Fibroblast of the aortic adventitia (primary cell): ENCODE measurements at regions not wholly inside any gene's neighbourhood (a gene's known extent, or its start where the extent isn't known, plus 50 kb on each side); places are given as distances from the start of the nearest gene placed in this dataset. TPM values are rescaled to one million over a fixed set of nuclear protein-coding genes. Genes with fewer than 3 reads are reported as not detected.

Source experiments
- DNase-seq: peaks from one replicate; pipeline ENCODE4 v3.0.0-alpha.2; 2010; ENCODE audit warnings: low read depth
- H3K4me3 ChIP-seq: 2 replicates; pipeline ENCODE4 v1.5.1; 2011; ENCODE audit warnings: low read depth, mild to moderate bottlenecking, control low read depth, low read length, moderate library complexity
- small RNA-seq: library from RNA; depleted of rRNA; stranded (forward); fragments of <200 nt; gene quantifications from one replicate; pipeline ENCODE3, GENCODE V24; 2012
- TF ChIP-seq, protein P1 (sequence below): IDR thresholded peaks from 2 replicates; pipeline ENCODE4 v1.5.1; 2011; ENCODE audit warnings: mild to moderate bottlenecking, low read length, control low read depth, inconsistent platforms; ENCODE audit not compliant: insufficient read depth

DNA sequence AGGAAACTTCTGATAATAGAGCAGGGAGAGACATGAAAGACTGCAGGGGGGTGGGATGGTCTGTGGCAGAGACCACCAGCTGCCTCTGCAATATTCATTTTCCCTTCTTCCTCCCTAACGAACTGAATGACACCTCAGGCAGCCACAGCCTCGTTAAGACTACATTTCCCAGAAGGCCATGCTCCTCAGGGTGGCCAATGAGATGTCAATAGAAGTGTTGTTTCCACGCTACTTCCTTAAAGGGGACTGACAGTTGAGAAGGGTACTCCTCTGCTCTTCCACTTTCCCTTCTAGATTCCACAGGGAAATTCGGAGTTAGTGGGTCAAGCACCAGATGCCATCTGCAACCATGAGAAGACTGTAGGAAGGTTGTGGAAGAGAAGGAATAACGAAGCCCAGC, 52.0 kb upstream of the DAPK1 start:
- no peak overlapping the region for H3K4me3 ChIP-seq
- DNase-seq, result peak; percentile 13

DNA sequence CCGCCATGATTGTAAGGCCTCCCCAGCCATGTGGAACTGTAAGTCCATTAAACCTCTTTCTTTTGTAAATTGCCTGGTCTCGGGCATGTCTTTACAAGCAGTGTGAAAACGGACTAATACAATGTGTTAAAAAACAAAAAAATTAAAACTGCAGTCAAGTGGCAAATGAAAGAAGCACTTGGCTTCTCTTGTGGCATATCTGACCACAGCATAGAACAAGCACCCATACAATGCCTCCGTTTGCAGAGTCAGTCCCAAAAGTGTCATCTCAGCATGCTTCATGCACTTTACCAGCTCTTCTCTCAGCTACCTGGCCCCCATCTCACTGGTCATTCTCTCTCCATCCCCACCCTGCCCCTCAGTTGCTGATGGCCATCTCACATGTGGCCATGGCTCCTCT, 51.1 kb upstream of the DAPK1 start:
- no peak for DNase-seq
- no peak overlapping the region for H3K4me3 ChIP-seq
- TF ChIP-seq, protein P1, sequence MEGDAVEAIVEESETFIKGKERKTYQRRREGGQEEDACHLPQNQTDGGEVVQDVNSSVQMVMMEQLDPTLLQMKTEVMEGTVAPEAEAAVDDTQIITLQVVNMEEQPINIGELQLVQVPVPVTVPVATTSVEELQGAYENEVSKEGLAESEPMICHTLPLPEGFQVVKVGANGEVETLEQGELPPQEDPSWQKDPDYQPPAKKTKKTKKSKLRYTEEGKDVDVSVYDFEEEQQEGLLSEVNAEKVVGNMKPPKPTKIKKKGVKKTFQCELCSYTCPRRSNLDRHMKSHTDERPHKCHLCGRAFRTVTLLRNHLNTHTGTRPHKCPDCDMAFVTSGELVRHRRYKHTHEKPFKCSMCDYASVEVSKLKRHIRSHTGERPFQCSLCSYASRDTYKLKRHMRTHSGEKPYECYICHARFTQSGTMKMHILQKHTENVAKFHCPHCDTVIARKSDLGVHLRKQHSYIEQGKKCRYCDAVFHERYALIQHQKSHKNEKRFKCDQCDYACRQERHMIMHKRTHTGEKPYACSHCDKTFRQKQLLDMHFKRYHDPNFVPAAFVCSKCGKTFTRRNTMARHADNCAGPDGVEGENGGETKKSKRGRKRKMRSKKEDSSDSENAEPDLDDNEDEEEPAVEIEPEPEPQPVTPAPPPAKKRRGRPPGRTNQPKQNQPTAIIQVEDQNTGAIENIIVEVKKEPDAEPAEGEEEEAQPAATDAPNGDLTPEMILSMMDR, result no peak

More for the DNA sequence above, 52.0 kb upstream of the DAPK1 start:
- TF ChIP-seq, protein P1, result no peak

DNA sequence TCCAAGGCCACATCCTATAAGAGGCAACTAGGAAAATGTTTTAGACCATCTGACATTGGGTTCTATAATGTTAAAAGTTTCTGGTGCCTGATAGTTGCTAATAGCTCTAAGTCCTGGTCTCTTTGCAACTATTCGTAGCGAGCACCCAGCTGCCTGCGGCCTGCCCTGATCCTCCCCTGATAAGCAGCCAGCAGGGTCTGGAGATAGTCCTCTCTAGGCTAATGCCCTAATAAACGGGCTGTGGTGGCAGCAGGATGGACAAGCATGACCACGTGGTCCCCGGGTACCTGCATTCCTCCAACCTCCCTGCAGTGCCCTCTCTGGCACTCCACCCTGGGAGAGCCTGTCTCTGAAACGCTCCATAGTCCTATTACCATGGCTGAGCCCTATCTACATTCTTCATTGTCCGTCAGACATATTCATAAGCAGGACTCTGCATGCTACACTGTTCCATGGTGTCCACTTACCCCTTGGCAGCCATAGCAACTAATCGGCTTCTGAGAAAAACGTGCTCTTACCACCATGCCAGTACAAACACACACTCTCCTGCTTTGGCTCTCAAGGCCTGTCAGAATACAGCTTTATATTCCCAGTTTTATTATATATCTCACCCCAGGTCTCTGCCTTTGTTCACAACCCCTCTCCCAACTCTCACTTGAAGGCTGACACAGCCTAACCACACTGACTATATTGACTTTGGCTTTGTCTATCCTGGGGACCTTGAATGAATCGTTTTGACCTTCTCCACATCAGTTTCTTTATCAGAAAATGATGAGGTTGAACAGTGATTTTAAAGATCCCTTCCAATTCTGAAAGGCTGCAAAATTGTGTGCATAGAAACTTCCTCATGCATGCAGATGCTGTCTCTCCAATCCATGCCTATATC, 49.9 kb upstream of the DAPK1 start:
- peak; percentile 13 for DNase-seq
- H3K4me3 ChIP-seq, result no peak overlapping the region
- TF ChIP-seq, protein P1, result no peak

Small RNA genes in the stretch of these regions (small RNA-seq; reads per million reads assigned to genes)
- not detected for gene AL353752.1
- gene RF00568, result not detected
